DMS 273 (cell line): ENCODE measurements at regions not wholly inside any gene's neighbourhood (a gene's known extent, or its start where the extent isn't known, plus 50 kb on each side); places are given as distances from the start of the nearest gene placed in this dataset.
"Not testable (repeated sequence)": the region's sequence is repeated elsewhere in the genome, so short reads cannot be mapped to it uniquely, and the experiment has no call there.

Experiments
- DNase-seq: peaks from one replicate; lab custom pipeline; 2025; ENCODE audit not compliant: unreplicated experiment; lab: John Stamatoyannopoulos, UW

GRCh38 chr6:165012183-165012582 lies 297.2 kb downstream of the C6orf118 start:
- no peak for DNase-seq

- DNase-seq: no peak
Measured at GRCh38 chr6:165010556-165011535, 298.6 kb downstream of the C6orf118 start.

- DNase-seq: no peak
Measured at GRCh38 chr6:165008971-165009370, 300.4 kb downstream of the C6orf118 start.

- no peak for DNase-seq
Measured at GRCh38 chr6:165002866-165003265, 306.5 kb downstream of the C6orf118 start.

GRCh38 chr6:165002358-165002757 lies 307.0 kb downstream of the C6orf118 start:
- no peak for DNase-seq

GRCh38 chr6:165001502-165002157 lies 307.8 kb downstream of the C6orf118 start:
- DNase-seq: no peak

- DNase-seq: no peak
Measured at GRCh38 chr6:164998297-164998696, 311.1 kb downstream of the C6orf118 start.

- DNase-seq: no peak
Measured at GRCh38 chr6:164996838-164997237, 312.6 kb downstream of the C6orf118 start.

- DNase-seq: no peak
Measured at GRCh38 chr6:164991573-164991972, 317.8 kb downstream of the C6orf118 start.

GRCh38 chr6:164990901-164991300 lies 318.5 kb downstream of the C6orf118 start:
- DNase-seq: no peak

GRCh38 chr6:164982389-164982788 lies 327.0 kb downstream of the C6orf118 start:
- DNase-seq: no peak

- DNase-seq: no peak
Measured at GRCh38 chr6:164967102-164967501, 342.3 kb downstream of the C6orf118 start.

GRCh38 chr6:164962805-164963204 lies 346.6 kb downstream of the C6orf118 start:
- DNase-seq: no peak

- no peak for DNase-seq
Measured at GRCh38 chr6:164947164-164947563, 362.2 kb downstream of the C6orf118 start.

GRCh38 chr6:164942271-164942670 lies 367.1 kb downstream of the C6orf118 start:
- no peak for DNase-seq

- DNase-seq: not testable (repeated sequence)
Measured at GRCh38 chr6:164933238-164933794, 376.1 kb downstream of the C6orf118 start.

GRCh38 chr6:164929408-164929977 lies 379.9 kb downstream of the C6orf118 start:
- DNase-seq: no peak

- DNase-seq: no peak
Measured at GRCh38 chr6:164928728-164929407, 380.5 kb downstream of the C6orf118 start.

GRCh38 chr6:164928057-164928727 lies 381.2 kb downstream of the C6orf118 start:
- no peak for DNase-seq

- peak; percentile 71 for DNase-seq
Measured at GRCh38 chr6:164927288-164928056, 381.9 kb downstream of the C6orf118 start.
